ENCODE measurements at regions not wholly inside any gene's neighbourhood (a gene's known extent, or its start where the extent isn't known, plus 50 kb on each side); places are given as distances from the start of the nearest gene placed in this dataset.

DNA sequence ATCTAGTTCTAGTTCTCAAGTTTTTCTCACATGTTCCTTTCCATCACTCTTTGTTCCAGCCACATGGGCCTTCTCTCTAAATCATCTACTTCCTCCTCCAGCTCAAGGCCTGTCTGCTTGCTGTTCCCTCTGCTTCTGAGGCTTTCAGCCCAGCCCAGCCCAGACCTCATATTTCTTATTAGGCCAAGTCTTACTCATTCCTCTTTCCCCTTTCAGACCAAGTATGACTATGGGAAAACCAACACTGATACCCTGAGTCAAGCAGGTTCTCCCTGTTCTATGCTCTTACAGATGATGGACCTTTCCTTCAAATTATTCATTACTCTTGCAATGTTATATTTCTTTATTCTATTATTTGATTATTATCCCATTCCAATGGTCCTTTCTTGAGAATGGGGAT, 80.3 kb upstream of the SEM1 start:
- no peaks in the 10 kb centered on the region for H3K4me1 ChIP-seq (ENCODE audit: control insufficient read depth, insufficient read depth, low read length)
- H3K9me3 ChIP-seq (ENCODE audit: control insufficient read depth, insufficient read depth, low read depth, low read length): no peaks in the 10 kb centered on the region
- no peak overlapping the region for H3K27ac ChIP-seq (ENCODE audit: extremely low read depth, low read depth, low read length)
- no peaks in the 10 kb centered on the region for H3K36me3 ChIP-seq (ENCODE audit: control insufficient read depth in 2 of 2, insufficient read depth in 1 of 2, low read length in 2 of 2)
- no peak overlapping the region for H3K4me3 ChIP-seq (ENCODE audit: low read depth, low read length)
- TF ChIP-seq ZIC2 (tag by site-specific recombination; IDR thresholded peaks at IDR 0.05): no peak
- TF ChIP-seq ZNF169 (tag by site-specific recombination; IDR thresholded peaks at IDR 0.05): no peak
- TF ChIP-seq, protein P1, sequence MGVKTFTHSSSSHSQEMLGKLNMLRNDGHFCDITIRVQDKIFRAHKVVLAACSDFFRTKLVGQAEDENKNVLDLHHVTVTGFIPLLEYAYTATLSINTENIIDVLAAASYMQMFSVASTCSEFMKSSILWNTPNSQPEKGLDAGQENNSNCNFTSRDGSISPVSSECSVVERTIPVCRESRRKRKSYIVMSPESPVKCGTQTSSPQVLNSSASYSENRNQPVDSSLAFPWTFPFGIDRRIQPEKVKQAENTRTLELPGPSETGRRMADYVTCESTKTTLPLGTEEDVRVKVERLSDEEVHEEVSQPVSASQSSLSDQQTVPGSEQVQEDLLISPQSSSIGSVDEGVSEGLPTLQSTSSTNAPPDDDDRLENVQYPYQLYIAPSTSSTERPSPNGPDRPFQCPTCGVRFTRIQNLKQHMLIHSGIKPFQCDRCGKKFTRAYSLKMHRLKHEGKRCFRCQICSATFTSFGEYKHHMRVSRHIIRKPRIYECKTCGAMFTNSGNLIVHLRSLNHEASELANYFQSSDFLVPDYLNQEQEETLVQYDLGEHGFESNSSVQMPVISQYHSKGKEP (tag by site-specific recombination; IDR thresholded peaks at IDR 0.05): no peak
- no peak for TF ChIP-seq ZNF610 (tag by site-specific recombination; IDR thresholded peaks at IDR 0.05; ENCODE audit: borderline replicate concordance)
- TF ChIP-seq TRIM28 (IDR thresholded peaks at IDR 0.05; ENCODE audit: borderline replicate concordance, low read length): no peak
- TF ChIP-seq ZNF658 (tag by site-specific recombination; IDR thresholded peaks at IDR 0.05): no peak
- no peak for TF ChIP-seq ZNF510 (tag by site-specific recombination; IDR thresholded peaks at IDR 0.05; ENCODE audit: insufficient replicate concordance)
- no peak for TF ChIP-seq ZNF157 (tag by site-specific recombination; IDR thresholded peaks at IDR 0.05)
- no peak for TF ChIP-seq ZNF324 (tag by site-specific recombination; IDR thresholded peaks at IDR 0.05)
- POLR2A ChIA-PET: no interaction called here
- CTCF ChIA-PET: no interaction called here

DNA sequence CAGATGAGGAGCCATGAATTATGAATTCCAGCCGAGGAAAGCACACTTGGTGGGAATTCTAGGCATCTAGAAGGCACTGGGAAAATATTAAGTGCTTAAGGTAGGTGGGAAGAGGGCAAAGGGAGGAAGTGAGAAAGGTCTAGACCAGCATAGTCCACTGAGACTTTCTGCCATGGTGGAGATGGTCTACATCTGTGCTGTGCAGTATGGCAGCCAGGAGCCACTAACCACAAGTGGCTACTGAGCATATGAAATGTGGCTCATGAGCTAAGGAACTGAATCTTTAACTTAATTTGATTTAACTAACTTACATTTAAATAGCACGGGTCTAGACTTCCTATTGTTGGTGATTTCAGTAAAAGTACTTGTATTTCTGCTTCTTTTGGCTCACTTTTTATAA, 82.5 kb upstream of the SEM1 start:
- ChIA-PET CTCF (no interaction called here), POLR2A (interaction anchor here (1.4 kb wide), 1 partner anchor 224 kb away, joined by 3 read pairs; no protein-coding TSS in a partner anchor)
- no peaks in the 10 kb centered on the region for H3K9me3 ChIP-seq (ENCODE audit: control insufficient read depth, insufficient read depth, low read depth, low read length)
- H3K4me1 ChIP-seq (ENCODE audit: control insufficient read depth, insufficient read depth, low read length): no peaks in the 10 kb centered on the region
- H3K27ac ChIP-seq (ENCODE audit: extremely low read depth, low read depth, low read length): no peak overlapping the region
- H3K4me3 ChIP-seq (ENCODE audit: low read depth, low read length): no peak overlapping the region
- H3K36me3 ChIP-seq (ENCODE audit: control insufficient read depth in 2 of 2, insufficient read depth in 1 of 2, low read length in 2 of 2): no peaks in the 10 kb centered on the region
- TF ChIP-seq ZNF155 (tag by site-specific recombination; IDR thresholded peaks at IDR 0.05) (no peak), ZNF132 (tag by site-specific recombination; IDR thresholded peaks at IDR 0.05; ENCODE audit: borderline replicate concordance) (no peak), ZNF146 (tag by site-specific recombination; IDR thresholded peaks at IDR 0.05) (no peak), KLF9 (tag by site-specific recombination; IDR thresholded peaks at IDR 0.05; ENCODE audit: low read depth) (no peak), ZNF266 (tag by site-specific recombination; IDR thresholded peaks at IDR 0.05; ENCODE audit: low read depth) (no peak), ZNF174 (tag by site-specific recombination; IDR thresholded peaks at IDR 0.05) (no peak), ZNF548 (tag by site-specific recombination; IDR thresholded peaks at IDR 0.05) (no peak), ZNF202 (tag by site-specific recombination; IDR thresholded peaks at IDR 0.05; ENCODE audit: borderline replicate concordance) (no peak), TCF7L2 (IDR thresholded peaks at IDR 0.05; ENCODE audit: borderline replicate concordance, low read depth, low read length) (no peak), ZNF404 (tag by site-specific recombination; IDR thresholded peaks at IDR 0.05) (no peak), ZNF274 (IDR thresholded peaks at IDR 0.05; ENCODE audit: low read length) (no peak), ZNF274 (tag by site-specific recombination; IDR thresholded peaks at IDR 0.05; ENCODE audit: borderline replicate concordance) (no peak), ZNF610 (tag by site-specific recombination; IDR thresholded peaks at IDR 0.05; ENCODE audit: borderline replicate concordance) (no peak), ZFP41 (tag by site-specific recombination; IDR thresholded peaks at IDR 0.05; ENCODE audit: borderline replicate concordance) (no peak), ZFP37 (tag by site-specific recombination; IDR thresholded peaks at IDR 0.05) (no peak), ZNF623 (tag by site-specific recombination; IDR thresholded peaks at IDR 0.05) (no peak)
- TF ChIP-seq, protein P2, sequence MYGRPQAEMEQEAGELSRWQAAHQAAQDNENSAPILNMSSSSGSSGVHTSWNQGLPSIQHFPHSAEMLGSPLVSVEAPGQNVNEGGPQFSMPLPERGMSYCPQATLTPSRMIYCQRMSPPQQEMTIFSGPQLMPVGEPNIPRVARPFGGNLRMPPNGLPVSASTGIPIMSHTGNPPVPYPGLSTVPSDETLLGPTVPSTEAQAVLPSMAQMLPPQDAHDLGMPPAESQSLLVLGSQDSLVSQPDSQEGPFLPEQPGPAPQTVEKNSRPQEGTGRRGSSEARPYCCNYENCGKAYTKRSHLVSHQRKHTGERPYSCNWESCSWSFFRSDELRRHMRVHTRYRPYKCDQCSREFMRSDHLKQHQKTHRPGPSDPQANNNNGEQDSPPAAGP (tag by site-specific recombination; IDR thresholded peaks at IDR 0.05): no peak
- TF ChIP-seq, protein P3, sequence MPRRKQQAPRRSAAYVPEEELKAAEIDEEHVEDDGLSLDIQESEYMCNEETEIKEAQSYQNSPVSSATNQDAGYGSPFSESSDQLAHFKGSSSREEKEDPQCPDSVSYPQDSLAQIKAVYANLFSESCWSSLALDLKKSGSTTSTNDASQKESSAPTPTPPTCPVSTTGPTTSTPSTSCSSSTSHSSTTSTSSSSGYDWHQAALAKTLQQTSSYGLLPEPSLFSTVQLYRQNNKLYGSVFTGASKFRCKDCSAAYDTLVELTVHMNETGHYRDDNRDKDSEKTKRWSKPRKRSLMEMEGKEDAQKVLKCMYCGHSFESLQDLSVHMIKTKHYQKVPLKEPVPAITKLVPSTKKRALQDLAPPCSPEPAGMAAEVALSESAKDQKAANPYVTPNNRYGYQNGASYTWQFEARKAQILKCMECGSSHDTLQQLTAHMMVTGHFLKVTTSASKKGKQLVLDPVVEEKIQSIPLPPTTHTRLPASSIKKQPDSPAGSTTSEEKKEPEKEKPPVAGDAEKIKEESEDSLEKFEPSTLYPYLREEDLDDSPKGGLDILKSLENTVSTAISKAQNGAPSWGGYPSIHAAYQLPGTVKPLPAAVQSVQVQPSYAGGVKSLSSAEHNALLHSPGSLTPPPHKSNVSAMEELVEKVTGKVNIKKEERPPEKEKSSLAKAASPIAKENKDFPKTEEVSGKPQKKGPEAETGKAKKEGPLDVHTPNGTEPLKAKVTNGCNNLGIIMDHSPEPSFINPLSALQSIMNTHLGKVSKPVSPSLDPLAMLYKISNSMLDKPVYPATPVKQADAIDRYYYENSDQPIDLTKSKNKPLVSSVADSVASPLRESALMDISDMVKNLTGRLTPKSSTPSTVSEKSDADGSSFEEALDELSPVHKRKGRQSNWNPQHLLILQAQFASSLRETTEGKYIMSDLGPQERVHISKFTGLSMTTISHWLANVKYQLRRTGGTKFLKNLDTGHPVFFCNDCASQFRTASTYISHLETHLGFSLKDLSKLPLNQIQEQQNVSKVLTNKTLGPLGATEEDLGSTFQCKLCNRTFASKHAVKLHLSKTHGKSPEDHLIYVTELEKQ (tag by site-specific recombination; IDR thresholded peaks at IDR 0.05; ENCODE audit: borderline replicate concordance): no peak
- TF ChIP-seq, protein P4, sequence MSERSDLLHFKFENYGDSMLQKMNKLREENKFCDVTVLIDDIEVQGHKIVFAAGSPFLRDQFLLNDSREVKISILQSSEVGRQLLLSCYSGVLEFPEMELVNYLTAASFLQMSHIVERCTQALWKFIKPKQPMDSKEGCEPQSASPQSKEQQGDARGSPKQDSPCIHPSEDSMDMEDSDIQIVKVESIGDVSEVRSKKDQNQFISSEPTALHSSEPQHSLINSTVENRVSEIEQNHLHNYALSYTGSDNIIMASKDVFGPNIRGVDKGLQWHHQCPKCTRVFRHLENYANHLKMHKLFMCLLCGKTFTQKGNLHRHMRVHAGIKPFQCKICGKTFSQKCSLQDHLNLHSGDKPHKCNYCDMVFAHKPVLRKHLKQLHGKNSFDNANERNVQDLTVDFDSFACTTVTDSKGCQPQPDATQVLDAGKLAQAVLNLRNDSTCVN (tag by site-specific recombination; optimal IDR thresholded peaks at IDR 0.05): no peak
